NCI-H1436 treated with DMSO at 0.1 percent for 48 hours (cell line): ENCODE measurements at regions not wholly inside any gene's neighbourhood (a gene's known extent, or its start where the extent isn't known, plus 50 kb on each side); places are given as distances from the start of the nearest gene placed in this dataset.
"Not testable (repeated sequence)": the region's sequence is repeated elsewhere in the genome, so short reads cannot be mapped to it uniquely, and the experiment has no call there.

Source experiments
- DNase-seq: peaks from one replicate; lab custom pipeline; 2025; lab: John Stamatoyannopoulos, UW

DNA sequence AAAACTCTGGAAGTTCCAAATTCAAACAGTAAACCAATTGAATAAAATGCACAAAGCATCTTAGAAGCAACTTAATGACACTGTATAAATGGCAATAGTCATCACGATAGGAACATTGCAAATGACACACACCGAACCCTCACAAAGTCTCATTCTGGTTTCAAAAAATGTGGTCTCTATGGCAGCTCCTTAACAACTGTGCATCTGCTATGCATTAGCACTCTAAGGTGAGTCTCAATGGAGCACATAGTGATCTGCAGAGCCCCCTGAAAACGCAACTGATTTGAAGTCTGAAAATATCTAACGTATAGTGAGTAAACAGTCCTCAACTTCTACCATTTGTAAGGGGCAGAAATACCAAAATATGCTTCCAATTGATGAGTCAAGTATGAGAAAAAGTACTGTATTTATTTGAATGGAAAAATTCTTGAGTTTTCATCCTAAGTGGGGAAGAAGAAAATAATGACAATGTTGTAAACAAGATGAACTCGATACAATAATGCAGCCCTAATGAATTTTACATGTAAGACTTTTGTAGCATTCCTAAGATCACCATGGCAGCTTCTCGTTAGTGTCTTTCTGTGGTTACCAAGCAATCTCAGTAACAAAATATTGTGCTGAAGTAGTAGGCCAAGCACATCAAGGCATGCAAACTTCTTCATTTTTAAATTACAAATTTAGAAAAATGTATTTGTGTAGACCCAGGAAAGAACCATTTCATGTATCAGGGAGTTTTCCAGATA, 517.5 kb upstream of the FAM174A start:
- DNase-seq, result no peak

GRCh38 chr5:100013305-100013704, 521.9 kb upstream of the FAM174A start:
- not testable (repeated sequence) for DNase-seq

- not testable (repeated sequence) for DNase-seq
Observed at GRCh38 chr5:100011160-100011559, 524.0 kb upstream of the FAM174A start.

DNA sequence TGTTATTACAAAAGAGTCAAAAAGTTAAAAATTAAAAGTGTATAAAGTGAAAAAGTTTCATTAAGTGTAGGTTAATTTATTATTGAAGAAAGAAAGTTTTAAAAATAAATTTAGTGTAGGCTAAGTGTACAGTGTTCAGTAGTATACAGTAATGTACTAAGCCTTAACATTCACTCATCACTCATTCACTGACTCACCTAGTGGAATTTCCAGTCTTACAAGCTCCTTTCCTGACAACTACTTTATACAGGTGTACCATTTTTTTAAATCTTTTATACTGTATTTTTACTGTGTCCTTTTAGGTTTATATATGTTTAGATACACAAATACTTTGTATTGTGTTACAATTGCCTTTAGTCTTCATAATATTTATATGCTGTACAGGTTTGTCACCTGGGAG, 530.2 kb upstream of the FAM174A start:
- no peak for DNase-seq

DNA sequence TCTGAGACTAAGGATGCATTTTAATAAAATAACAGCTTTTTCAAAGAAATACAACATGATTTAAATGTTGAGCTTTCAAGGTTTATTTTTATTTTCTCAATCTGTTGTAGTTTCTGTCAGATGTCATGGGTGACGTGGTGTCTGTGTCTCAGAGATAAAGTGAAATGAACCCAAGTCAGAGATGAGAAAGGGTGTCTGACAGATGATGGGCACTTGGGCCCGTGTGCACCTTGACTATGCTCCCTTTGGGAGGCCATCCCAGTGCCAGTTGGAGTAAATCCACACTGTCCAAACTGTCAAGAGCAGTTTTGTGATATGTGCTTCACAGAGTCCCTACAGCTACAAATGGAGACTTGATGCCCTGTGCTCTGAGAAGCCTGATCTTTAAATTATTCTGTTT, 536.9 kb upstream of the FAM174A start:
- no peak for DNase-seq

- DNase-seq, result no peak
Observed at GRCh38 chr5:99995407-99995806, 539.8 kb upstream of the FAM174A start.

DNA sequence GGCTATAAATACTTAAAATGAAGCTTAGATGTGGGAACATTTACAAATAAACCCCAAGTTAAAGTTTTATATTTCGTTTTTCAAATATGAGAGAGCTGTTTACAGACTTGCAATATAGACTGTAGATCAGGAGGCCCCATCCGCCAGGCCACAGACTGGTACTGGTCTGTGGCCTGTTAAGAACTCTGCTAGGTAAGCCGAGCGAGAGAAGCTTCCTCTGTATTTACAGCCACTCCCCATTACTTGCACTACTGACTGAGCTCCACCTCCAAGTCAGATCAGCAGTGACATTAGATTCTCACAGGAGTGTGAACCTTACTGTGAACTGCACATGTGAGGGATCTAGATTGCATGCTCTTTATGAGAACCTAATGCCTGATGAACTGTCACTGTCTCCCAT, 561.4 kb upstream of the FAM174A start:
- no peak for DNase-seq

GRCh38 chr5:99955962-99956361, 579.2 kb upstream of the FAM174A start:
- DNase-seq, result no peak

DNA sequence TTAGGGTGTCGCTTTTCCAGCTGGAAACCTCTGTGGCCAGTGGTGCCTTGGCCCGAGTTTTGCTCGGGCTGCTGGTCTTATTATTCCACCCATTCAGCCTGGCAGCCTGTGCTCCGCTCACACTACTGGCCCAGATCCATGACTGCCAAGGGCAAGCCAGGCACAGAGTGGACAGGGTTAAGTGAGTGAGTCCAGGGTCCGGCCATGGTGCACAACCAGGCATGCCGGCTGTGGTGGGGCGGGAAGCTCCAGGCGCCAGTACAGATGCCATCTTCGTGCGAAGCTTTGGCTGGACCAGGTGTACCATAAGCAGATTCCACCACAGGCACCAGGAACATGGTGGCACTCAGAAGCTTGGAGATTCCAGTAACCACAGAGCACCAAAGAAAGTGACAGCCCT, 580.2 kb upstream of the FAM174A start:
- no peak for DNase-seq

DNA sequence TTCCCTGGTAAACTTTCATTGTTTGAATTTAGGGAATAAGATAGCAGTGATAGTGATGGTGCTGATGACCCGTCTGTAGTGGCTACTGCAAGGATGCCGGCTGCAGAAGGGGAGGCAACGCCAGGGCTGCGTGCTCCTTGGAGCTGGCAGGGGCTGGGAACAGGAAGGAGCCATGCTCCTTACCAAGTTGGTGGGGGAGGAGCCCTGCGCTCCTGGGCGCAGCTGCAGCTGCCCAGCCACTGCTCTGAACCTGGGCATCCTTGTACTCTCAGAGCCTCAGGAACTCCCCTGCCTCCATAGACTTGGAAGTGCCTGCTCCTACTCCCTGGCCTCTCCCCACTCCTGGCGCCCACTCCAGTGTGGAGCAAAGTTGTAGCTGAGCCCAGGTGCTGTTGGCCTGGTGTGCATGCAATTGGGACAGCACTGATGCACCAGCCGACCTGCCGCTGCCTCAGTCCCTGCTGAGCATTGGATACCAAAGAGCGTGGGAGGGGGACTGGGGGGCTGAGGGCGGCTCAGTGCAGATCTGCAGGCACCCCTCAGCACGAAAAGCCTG, 585.1 kb upstream of the FAM174A start:
- no peak for DNase-seq

GRCh38 chr5:99949361-99949760, 585.8 kb upstream of the FAM174A start:
- no peak for DNase-seq

GRCh38 chr5:99948850-99949249, 586.3 kb upstream of the FAM174A start:
- DNase-seq, result no peak

DNA sequence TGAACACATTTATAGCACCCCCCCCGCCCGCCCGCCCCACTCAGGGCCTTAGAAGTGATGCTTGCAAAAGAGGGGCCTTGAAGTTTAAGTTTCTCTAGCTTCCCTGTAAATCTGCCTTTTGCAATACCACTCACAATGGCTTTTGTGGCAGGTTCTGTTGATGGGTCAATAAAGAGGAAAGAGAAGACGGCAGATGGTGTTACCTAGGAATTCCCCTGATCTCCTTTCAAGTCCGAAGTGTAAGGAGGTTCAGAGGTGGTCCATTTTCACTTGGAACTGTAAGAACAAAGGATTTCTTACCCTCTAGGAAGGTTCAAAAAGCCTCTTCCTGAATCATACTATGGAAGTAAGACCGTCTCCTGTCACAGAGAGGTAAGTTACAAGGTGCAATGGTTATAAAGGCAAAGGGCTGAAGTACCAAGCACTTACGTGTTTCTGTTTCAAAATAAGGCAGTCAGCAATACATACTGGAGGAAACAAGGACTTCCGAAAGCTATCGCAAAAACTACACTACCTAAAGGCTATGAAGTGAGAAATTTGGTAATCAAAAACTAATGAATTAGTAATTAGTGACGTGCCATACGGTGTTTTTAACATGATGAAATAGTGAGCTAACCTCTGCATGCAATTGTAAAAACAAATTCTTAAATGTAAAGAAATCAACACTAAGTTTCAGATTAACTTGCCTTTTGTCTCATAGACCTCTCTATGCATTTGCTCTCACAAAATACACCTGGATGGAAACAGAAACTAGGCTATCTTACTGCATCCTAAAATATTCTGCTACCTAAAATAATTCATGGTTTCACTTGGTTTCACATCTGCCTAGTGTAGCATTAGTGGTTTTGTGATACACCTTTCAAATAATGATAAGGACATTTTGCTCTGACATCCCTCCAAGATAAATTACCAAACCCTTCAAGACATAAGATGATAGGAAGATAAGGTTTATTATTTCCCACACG, 589.4 kb upstream of the FAM174A start:
- DNase-seq, result no peak

DNA sequence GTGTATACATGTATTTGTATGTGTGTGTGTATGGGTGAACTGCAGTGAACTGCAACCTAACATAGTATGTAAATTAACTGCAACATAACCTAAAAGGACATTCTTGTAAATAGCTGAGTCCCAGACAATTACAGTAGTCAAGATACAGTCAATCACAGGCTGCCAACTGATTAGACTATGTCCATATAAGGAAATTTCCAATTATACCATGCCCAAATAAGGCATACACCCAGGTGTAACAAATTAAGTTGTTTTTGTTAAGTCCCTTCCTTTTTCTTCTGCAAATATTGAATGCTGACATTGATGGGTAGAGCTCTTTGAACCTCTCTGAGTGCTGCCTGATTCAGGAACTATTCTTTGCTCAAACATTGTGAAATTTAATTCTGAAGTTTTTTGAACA, 594.6 kb upstream of the FAM174A start:
- DNase-seq, result no peak

DNA sequence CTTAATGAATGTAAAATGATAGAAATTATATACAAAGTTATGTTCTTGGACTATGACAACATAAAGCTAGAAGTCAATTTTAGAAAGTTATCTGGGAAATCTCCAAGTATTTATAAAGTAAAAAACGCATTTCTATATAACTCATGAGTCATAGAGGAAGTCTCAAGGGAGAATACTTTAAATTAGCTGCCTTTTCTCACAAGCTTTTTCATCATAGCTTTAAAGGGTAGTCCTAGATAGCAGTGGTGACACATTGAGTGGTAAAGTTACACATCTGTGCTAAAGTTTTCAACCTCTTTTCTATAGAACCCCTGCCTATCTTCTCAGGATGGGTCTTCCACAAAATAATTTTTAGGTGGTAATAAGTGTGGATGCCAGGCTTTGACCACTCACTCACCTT, 598.3 kb upstream of the FAM174A start:
- no peak for DNase-seq

DNA sequence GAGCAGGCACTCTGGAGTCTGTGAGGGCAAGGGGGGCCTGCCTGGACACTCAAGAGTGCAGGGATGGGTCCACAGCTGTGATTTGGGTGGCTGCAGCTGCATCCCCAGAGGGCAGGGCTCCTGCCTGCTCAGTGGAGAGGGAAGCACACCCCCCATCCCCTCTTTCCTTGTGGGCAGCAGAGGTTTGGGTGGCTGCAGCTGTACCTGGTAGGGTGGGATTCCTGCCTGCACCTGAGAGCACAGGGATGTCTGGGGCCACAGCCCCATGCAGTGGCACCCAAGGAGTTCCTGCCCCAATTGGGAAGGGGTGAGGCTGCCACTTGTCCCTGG, 605.4 kb upstream of the FAM174A start:
- DNase-seq, result no peak

DNA sequence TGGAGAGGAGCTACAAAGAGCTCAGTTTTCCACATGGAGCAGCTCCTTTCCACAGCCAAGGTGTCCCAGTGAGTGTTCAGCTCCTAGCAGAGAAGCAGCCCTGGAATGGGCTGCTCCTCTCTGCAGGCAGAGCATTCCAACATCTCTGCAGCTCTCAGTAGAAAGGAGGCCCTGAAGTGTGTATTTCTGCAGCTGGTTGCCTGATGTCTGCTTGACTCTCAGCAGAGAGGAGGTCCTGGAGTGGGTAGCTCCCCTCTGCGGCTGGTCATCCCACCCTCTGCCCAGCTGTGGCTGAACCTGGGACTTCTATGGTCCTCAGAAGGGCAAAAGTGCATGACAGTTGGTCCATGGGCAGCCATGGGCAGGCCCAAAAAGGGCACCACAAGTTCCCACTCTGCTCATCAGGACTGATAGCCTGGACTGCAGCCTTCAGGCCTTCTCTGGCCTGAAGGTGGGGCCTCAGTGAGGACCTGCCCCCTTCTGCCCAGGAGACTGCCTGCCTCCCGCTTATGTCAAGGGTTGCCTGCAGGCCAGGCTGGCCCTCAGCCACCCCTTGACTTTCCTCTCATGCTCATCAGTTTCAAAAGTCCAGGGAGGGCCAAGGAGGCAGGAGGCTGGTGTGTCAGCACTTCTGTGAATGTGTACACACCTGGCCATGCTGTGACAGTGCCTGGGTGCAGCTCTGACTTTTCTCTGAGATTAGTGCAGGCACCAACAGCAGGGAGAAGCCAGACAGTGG, 605.9 kb upstream of the FAM174A start:
- DNase-seq, result no peak

- DNase-seq, result no peak
Observed at GRCh38 chr5:99928490-99928889, 606.7 kb upstream of the FAM174A start.

GRCh38 chr5:99926463-99926862, 608.7 kb upstream of the FAM174A start:
- no peak for DNase-seq

DNA sequence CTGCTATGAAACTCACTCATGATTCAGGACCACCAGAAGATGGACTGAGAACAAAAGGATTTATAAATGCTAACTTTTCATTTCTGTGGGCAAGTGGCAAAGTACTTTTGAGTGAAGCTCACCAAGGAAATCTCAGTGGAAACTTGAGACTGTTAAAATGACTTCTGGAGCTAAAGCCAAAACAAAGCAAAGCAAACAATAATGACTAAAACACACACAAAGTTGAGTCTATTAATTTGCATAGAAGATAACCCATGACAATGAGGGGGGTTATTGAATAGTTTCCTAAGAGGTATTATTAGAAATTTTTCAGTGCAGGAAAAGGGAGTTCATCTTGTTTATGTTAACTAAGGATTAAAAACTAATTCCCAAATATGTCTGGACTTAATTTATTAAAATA, 612.8 kb upstream of the FAM174A start:
- DNase-seq, result no peak

- DNase-seq, result no peak
Observed at GRCh38 chr5:99911971-99912370, 623.2 kb upstream of the FAM174A start.

DNA sequence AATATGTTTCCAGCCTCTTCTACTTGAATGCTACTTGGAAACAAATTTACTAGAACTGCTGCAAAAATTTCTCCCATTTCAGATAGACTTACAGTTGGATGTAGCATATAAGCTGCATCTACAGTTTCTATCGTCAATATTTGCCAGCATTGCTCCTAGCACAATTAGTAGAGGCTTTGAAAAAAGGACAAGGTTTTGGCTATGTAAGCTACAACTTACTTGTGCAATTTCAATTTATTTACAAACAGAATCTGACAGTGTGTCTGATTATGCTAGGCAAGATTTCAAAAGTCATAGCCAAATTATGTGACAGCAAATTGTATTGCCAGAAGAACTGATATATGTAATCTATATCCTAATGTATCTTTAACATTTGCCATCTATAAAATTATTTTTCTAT, 628.4 kb upstream of the FAM174A start:
- no peak for DNase-seq
